ENCODE measurements at regions not wholly inside any gene's neighbourhood (a gene's known extent, or its start where the extent isn't known, plus 50 kb on each side); places are given as distances from the start of the nearest gene placed in this dataset.

DNA sequence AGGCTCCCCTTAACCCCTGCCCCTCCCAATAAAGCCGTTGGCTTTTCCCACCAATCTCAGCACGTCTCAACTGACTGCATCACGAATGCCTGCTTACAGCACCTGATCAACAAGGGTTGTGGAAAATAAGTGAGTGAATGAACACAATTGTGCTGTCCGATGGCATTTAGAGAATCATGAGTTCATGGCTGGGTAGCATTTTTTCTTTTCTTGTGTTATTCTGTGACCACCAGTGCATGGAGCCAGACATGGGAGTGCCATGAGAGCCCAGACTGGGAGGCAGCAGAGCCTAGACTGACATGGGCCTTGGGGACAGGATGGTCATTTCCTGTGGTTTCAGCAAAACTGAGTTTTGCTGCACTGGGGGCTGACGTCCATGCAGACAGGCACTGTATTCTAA is 254.1 kb upstream of the IGFBP3 start:
- intact Hi-C loops (cut with DNase I): no loop called here
- DNase-seq (no peak), ATAC-seq (no peak)
- Histone ChIP-seq H3K4me3 (no peak overlapping the region), H3K9me3 (no peaks in the 10 kb centered on the region), H3K27ac (no peak overlapping the region), H3K27me3 (no peaks in the 10 kb centered on the region), H3K36me3 (no peaks in the 10 kb centered on the region), H3K4me1 (no peaks in the 10 kb centered on the region)
- TF ChIP-seq, protein P1, sequence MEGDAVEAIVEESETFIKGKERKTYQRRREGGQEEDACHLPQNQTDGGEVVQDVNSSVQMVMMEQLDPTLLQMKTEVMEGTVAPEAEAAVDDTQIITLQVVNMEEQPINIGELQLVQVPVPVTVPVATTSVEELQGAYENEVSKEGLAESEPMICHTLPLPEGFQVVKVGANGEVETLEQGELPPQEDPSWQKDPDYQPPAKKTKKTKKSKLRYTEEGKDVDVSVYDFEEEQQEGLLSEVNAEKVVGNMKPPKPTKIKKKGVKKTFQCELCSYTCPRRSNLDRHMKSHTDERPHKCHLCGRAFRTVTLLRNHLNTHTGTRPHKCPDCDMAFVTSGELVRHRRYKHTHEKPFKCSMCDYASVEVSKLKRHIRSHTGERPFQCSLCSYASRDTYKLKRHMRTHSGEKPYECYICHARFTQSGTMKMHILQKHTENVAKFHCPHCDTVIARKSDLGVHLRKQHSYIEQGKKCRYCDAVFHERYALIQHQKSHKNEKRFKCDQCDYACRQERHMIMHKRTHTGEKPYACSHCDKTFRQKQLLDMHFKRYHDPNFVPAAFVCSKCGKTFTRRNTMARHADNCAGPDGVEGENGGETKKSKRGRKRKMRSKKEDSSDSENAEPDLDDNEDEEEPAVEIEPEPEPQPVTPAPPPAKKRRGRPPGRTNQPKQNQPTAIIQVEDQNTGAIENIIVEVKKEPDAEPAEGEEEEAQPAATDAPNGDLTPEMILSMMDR (IDR thresholded peaks at IDR 0.05): no peak

DNA sequence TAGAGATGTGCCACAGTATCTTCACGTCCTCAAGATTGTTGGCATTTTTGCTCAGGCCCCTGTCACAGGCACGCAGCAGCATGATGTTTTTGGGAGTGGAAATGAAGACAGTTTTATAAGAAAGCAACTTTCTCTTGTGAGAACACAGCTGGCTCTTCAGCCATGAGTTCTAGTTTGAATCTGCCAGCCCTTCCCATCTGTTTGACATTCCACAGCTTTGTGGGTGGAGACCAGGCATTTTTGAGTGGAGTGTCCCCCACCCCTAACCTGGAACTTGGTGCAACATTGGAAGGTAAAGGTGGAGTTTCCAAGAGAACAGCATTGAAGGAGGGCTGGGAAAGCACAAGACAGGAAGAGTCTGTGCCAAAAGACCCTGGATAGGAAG is 253.1 kb upstream of the IGFBP3 start:
- TF ChIP-seq, protein P1 (IDR thresholded peaks at IDR 0.05): no peak

DNA sequence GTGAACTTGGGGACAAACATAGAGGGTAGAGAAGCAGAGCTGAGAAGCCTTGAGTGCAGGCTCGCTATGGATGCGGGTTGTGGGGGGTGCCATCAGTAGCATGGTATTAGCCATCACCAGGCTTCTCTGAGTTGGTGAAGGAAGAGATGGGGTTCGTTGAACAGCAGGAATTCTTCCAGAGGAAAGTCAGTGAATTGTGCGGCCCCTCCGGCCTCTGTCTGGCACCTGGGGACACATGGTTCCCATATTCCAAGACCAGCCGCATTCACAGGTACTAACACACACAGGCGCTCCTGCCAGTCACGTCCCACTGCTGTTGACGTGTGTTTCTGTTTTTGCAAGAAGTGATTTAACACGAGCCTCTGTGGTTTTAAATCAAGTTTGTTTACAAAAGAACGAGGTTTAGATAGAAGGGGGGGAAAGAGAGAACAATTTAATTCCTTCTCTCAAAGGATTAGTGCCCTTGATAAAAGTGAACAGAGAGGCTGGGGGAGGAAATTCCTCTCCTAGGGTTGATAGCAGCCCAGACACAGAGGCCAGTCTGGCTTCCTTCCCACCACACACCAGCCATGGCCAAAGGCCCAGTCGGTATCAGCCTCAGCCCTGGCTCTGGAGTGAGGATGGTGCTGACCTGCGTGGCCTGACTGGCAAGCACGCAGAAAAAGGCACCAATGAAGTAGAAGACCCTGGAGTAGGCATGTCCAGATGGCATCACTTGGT is 252.6 kb upstream of the IGFBP3 start:
- H3K4me3 ChIP-seq: no peak overlapping the region
- H3K4me1 ChIP-seq: no peaks in the 10 kb centered on the region
- no peak overlapping the region for H3K27ac ChIP-seq
- peak in 1 of 4 donors; percentile 9 for DNase-seq
- ATAC-seq: peak; percentile 67
- TF ChIP-seq, protein P1 (IDR thresholded peaks at IDR 0.05): no peak
- intact Hi-C loops (cut with DNase I): no loop called here
- H3K36me3 ChIP-seq: no peaks in the 10 kb centered on the region
- H3K27me3 ChIP-seq: no peaks in the 10 kb centered on the region
- no peaks in the 10 kb centered on the region for H3K9me3 ChIP-seq

More for the DNA sequence above, 253.1 kb upstream of the IGFBP3 start:
- ATAC-seq (peak; percentile 45), DNase-seq (no peak)
- H3K4me3 ChIP-seq: no peak overlapping the region
- H3K27me3 ChIP-seq: no peaks in the 10 kb centered on the region
- H3K36me3 ChIP-seq: no peaks in the 10 kb centered on the region
- H3K4me1 ChIP-seq: no peaks in the 10 kb centered on the region
- H3K9me3 ChIP-seq: no peaks in the 10 kb centered on the region
- no peak overlapping the region for H3K27ac ChIP-seq
- intact Hi-C loops (cut with DNase I): no loop called here

DNA sequence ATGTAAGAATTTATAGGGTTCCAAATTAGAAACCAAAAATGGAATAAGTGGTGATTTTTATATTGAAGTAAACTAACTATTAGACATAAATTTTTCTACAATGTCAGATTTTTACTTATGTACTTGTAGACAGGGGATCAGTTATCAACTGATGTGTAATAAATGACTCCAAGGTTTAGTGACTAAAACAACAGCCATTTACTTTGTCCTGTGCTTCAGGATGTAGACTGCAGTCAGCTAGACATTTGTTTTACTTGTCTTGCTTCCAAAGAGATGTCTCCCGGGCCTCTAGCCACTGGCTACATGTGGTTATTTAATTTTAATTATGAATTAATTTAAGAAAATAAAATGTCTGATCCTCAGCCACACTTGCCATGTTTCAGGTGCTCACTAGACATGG is 249.7 kb upstream of the IGFBP3 start:
- Histone ChIP-seq H3K9me3 (no peaks in the 10 kb centered on the region), H3K36me3 (no peaks in the 10 kb centered on the region), H3K4me1 (no peaks in the 10 kb centered on the region), H3K4me3 (no peak overlapping the region), H3K27ac (no peak overlapping the region), H3K27me3 (no peaks in the 10 kb centered on the region)
- intact Hi-C loops (cut with DNase I): no loop called here
- TF ChIP-seq, protein P1 (IDR thresholded peaks at IDR 0.05): no peak
- ATAC-seq (no peak), DNase-seq (no peak)

DNA sequence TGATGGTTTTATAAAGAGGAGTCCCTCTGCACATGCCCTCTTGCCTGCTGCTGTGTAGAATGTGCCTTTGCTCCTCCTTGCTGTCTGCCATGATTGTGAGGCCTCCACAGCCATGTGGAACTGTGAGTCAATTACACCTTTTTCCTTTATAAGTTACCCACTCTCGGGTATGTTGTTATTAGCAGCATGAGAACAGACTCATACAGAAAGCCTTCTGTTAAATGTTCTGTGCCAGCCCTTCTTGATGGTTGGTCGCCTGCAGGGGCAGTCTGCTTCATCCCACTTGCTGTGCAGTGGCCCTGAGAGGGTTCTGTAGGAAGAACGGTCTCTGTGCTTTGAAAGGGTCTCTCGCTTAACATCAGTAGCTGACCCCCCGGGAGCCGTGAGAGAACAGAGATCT is 248.9 kb upstream of the IGFBP3 start:
- ATAC-seq (no peak), DNase-seq (no peak)
- Histone ChIP-seq H3K4me1 (no peaks in the 10 kb centered on the region), H3K36me3 (no peaks in the 10 kb centered on the region), H3K27ac (no peak overlapping the region), H3K9me3 (no peaks in the 10 kb centered on the region), H3K4me3 (no peak overlapping the region), H3K27me3 (no peaks in the 10 kb centered on the region)
- TF ChIP-seq, protein P1 (IDR thresholded peaks at IDR 0.05): no peak
- intact Hi-C loops (cut with DNase I): no loop called here

Measured in left lung (tissue), 4 donors.